ENCODE measurements at regions not wholly inside any gene's neighbourhood (a gene's known extent, or its start where the extent isn't known, plus 50 kb on each side); places are given as distances from the start of the nearest gene placed in this dataset.

GRCh38 chr17:13429201-13429600 is 172.5 kb downstream of the HS3ST3A1 start:
- intact Hi-C loops (cut with DNase I) = no loop called here
- Histone ChIP-seq H3K36me3 (replicated peaks in 1 of 2) (no peaks in the 10 kb centered on the region), H3K27ac (no peak overlapping the region), H3K4me3 (no peak overlapping the region), H3K4me1 (replicated peaks in 1 of 2) (no peaks in the 10 kb centered on the region), H3K9me3 (replicated peaks in 1 of 3) (no peaks in the 10 kb centered on the region), H3K27me3 (no peaks in the 10 kb centered on the region)
- WGBS, 4 donors = 55 to 74% (median 72%) methylated on average over 5 of the region's 5 CpGs
- DNase-seq = peak in 1 of 7 donors; percentile 16
- TF ChIP-seq CTCF (IDR thresholded peaks at IDR 0.05) (no peak), POLR2A (IDR thresholded peaks at IDR 0.05) (no peak)

GRCh38 chr17:13428611-13429042 is 173.1 kb downstream of the HS3ST3A1 start:
- intact Hi-C loops (cut with DNase I) = no loop called here
- WGBS, 4 donors = 69 to 82% (median 75%) methylated on average over 2 of the region's 2 CpGs
- Histone ChIP-seq H3K9me3 (replicated peaks in 1 of 3) (no peaks in the 10 kb centered on the region), H3K4me3 (no peak overlapping the region), H3K27ac (no peak overlapping the region), H3K27me3 (no peaks in the 10 kb centered on the region), H3K4me1 (replicated peaks in 1 of 2) (no peaks in the 10 kb centered on the region), H3K36me3 (replicated peaks in 1 of 2) (no peaks in the 10 kb centered on the region)
- no peak for TF ChIP-seq CTCF (IDR thresholded peaks at IDR 0.05)
- no peak for TF ChIP-seq POLR2A (IDR thresholded peaks at IDR 0.05)
- no peak for DNase-seq

- Histone ChIP-seq H3K27me3 (no peaks in the 10 kb centered on the region), H3K4me3 (no peak overlapping the region), H3K9me3 (replicated peaks in 1 of 3) (no peaks in the 10 kb centered on the region), H3K27ac (no peak overlapping the region), H3K36me3 (replicated peaks in 1 of 2) (no peaks in the 10 kb centered on the region), H3K4me1 (replicated peaks in 1 of 2) (no peaks in the 10 kb centered on the region)
- no peak for DNase-seq
- TF ChIP-seq POLR2A (IDR thresholded peaks at IDR 0.05) (no peak), CTCF (IDR thresholded peaks at IDR 0.05) (no peak)
- intact Hi-C loops (cut with DNase I) = no loop called here
Observed at GRCh38 chr17:13426991-13427390, 174.7 kb downstream of the HS3ST3A1 start.

GRCh38 chr17:13425390-13425789 is 176.3 kb downstream of the HS3ST3A1 start:
- TF ChIP-seq CTCF (IDR thresholded peaks at IDR 0.05) (no peak), POLR2A (IDR thresholded peaks at IDR 0.05) (no peak)
- Histone ChIP-seq H3K27me3 (no peaks in the 10 kb centered on the region), H3K4me1 (replicated peaks in 1 of 2) (no peaks in the 10 kb centered on the region), H3K9me3 (replicated peaks in 1 of 3) (no peaks in the 10 kb centered on the region), H3K36me3 (replicated peaks in 1 of 2) (no peaks in the 10 kb centered on the region), H3K4me3 (no peak overlapping the region), H3K27ac (no peak overlapping the region)
- 82 to 92% (median 87%) methylated on average over 4 of the region's 4 CpGs for WGBS, 4 donors
- DNase-seq = no peak
- intact Hi-C loops (cut with DNase I) = no loop called here
